ENCODE measurements at regions not wholly inside any gene's neighbourhood (a gene's known extent, or its start where the extent isn't known, plus 50 kb on each side); places are given as distances from the start of the nearest gene placed in this dataset.

DNA sequence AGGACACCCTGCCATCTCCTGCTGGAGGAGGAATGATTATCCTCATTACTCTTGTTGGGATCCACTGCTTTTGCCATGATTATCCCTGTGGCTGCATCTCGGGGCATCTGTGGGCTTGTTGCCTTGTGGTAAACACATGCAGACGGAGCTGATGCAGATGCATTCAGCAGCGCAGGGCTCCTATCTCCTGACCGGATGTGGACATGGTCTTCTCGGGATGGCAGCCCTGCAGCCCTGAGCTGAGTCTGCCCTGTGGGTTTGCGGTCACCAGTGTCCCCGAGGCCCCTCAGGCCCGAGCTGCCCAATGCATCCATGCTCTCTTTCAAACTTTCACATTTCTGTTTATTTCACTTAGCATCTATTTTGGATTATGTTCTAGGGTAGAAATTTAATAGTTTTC, 250.4 kb upstream of the IRX1 start:
- TF ChIP-seq CTCF (IDR thresholded peaks at IDR 0.05), result no peak
- Histone ChIP-seq H3K27ac (no peak overlapping the region), H3K36me3 (no peaks in the 10 kb centered on the region), H3K9me3 (no peaks in the 10 kb centered on the region), H3K27me3 (replicated peaks; ENCODE audit: insufficient read depth) (no peaks in the 10 kb centered on the region), H3K4me1 (ENCODE audit: control insufficient read depth in 1 of 2, low read depth in 2 of 2) (no peaks in the 10 kb centered on the region), H3K4me3 (no peak overlapping the region)
- ATAC-seq (ENCODE audit: insufficient number of reproducible peaks, low FRiP score, low read depth), result no peak
- DNase-seq (ENCODE audit: low spot score), result no peak

DNA sequence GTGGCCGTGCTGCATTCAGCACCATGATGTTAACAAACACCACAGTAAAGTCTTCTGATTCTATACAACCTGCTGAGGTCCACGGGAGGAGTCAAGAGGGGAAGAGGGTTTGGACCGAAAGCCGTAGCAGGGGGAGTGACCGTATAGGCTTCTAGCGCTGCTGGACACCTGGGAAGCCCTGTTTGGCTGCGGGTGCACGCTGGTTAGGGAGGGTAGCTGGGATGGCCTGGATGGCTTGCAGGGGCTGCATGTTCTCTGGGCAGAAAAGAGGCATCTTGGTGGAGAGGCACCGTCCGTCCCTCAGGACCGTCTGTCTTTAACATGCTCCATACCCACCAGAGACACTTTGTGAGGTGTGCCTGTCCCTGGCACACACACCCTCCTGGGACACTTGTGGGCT, 251.0 kb upstream of the IRX1 start:
- ATAC-seq (ENCODE audit: insufficient number of reproducible peaks, low FRiP score, low read depth) (no peak), DNase-seq (ENCODE audit: low spot score) (no peak)
- no peaks in the 10 kb centered on the region for H3K4me1 ChIP-seq (ENCODE audit: control insufficient read depth in 1 of 2, low read depth in 2 of 2)
- H3K4me3 ChIP-seq, result no peak overlapping the region
- TF ChIP-seq CTCF (IDR thresholded peaks at IDR 0.05), result no peak
- H3K27ac ChIP-seq, result no peak overlapping the region
- H3K9me3 ChIP-seq, result no peaks in the 10 kb centered on the region
- H3K36me3 ChIP-seq, result no peaks in the 10 kb centered on the region
- H3K27me3 ChIP-seq (replicated peaks; ENCODE audit: insufficient read depth), result no peaks in the 10 kb centered on the region

GRCh38 chr5:3343911-3344310, 251.7 kb upstream of the IRX1 start:
- no peak for ATAC-seq (ENCODE audit: insufficient number of reproducible peaks, low FRiP score, low read depth)
- no peak for TF ChIP-seq CTCF (IDR thresholded peaks at IDR 0.05)

DNA sequence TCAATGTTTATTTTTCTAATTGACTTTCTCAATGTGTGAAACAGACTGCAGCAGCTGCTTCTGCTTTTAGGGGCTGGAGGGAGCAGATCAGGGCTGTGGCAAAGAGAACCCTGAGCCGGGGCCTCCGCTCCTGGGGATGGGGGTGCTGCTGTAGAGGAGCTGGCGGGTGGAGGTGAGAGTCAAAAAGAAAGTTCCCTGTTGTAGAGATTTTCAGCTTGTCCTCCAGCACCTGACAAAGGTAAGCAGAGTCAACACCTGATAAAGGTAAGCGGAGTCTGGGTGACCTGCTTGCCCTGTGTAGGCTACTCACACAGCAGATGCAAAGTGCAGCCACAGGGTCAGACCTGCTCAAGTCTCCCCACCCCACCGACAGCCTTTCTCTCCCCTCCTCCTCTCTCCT, 252.4 kb upstream of the IRX1 start:
- no peaks in the 10 kb centered on the region for H3K4me1 ChIP-seq (ENCODE audit: control insufficient read depth in 1 of 2, low read depth in 2 of 2)
- no peaks in the 10 kb centered on the region for H3K27me3 ChIP-seq (replicated peaks; ENCODE audit: insufficient read depth)
- no peak overlapping the region for H3K27ac ChIP-seq
- no peak for TF ChIP-seq CTCF (IDR thresholded peaks at IDR 0.05)
- no peaks in the 10 kb centered on the region for H3K36me3 ChIP-seq
- DNase-seq (ENCODE audit: low spot score) (no peak), ATAC-seq (ENCODE audit: insufficient number of reproducible peaks, low FRiP score, low read depth) (no peak)
- no peaks in the 10 kb centered on the region for H3K9me3 ChIP-seq
- no peak overlapping the region for H3K4me3 ChIP-seq

More at GRCh38 chr5:3343911-3344310, 251.7 kb upstream of the IRX1 start:
- Histone ChIP-seq H3K4me3 (no peak overlapping the region), H3K9me3 (no peaks in the 10 kb centered on the region), H3K4me1 (ENCODE audit: control insufficient read depth in 1 of 2, low read depth in 2 of 2) (no peaks in the 10 kb centered on the region), H3K27me3 (replicated peaks; ENCODE audit: insufficient read depth) (no peaks in the 10 kb centered on the region), H3K36me3 (no peaks in the 10 kb centered on the region), H3K27ac (no peak overlapping the region)
- DNase-seq (ENCODE audit: low spot score), result no peak

GRCh38 chr5:3342271-3343100, 253.1 kb upstream of the IRX1 start:
- no peak overlapping the region for H3K27ac ChIP-seq
- no peak for TF ChIP-seq CTCF (IDR thresholded peaks at IDR 0.05)
- no peak for ATAC-seq (ENCODE audit: insufficient number of reproducible peaks, low FRiP score, low read depth)
- no peaks in the 10 kb centered on the region for H3K27me3 ChIP-seq (replicated peaks; ENCODE audit: insufficient read depth)
- H3K4me1 ChIP-seq (ENCODE audit: control insufficient read depth in 1 of 2, low read depth in 2 of 2), result no peaks in the 10 kb centered on the region
- H3K36me3 ChIP-seq, result no peaks in the 10 kb centered on the region
- no peak for DNase-seq (ENCODE audit: low spot score)
- no peak overlapping the region for H3K4me3 ChIP-seq
- no peaks in the 10 kb centered on the region for H3K9me3 ChIP-seq
